Astrocyte of the cerebellum (primary cell): ENCODE measurements at regions not wholly inside any gene's neighbourhood (a gene's known extent, or its start where the extent isn't known, plus 50 kb on each side); places are given as distances from the start of the nearest gene placed in this dataset.

Experiments used
- DNase-seq: peaks from one replicate; pipeline ENCODE4 v3.0.0-alpha.2; 2011; ENCODE audit warnings: low read depth
- H3K4me3 ChIP-seq: 2 replicates; pipeline ENCODE4 v1.5.1; 2011; ENCODE audit warnings: mild to moderate bottlenecking, low read depth, low read length, moderate library complexity
- CTCF ChIP-seq: IDR thresholded peaks from 2 replicates; pipeline ENCODE4 v1.5.1; 2012; ENCODE audit warnings: low read length, low read depth, moderate library complexity, mild to moderate bottlenecking; ENCODE audit errors: missing control alignments
- in situ Hi-C: cut with HindIII; loops from 2 replicates; pipeline ENCODE4 v1.10.0; 2017; ENCODE audit warnings: low sequenced_read_pairs

GRCh38 chr6:50451826-50452400 is 261.4 kb upstream of the TFAP2D start:
- in situ Hi-C loops: no loop called here
- DNase-seq: no peak
- no peak overlapping the region for H3K4me3 ChIP-seq
- TF ChIP-seq CTCF: no peak

- no peak for DNase-seq
- no peak overlapping the region for H3K4me3 ChIP-seq
- in situ Hi-C loops: no loop called here
- no peak for TF ChIP-seq CTCF
These were observed 258.3 kb upstream of the TFAP2D start for GRCh38 chr6:50455029-50455428.

GRCh38 chr6:50457351-50457750 is 256.0 kb upstream of the TFAP2D start:
- in situ Hi-C loops: no loop called here
- no peak overlapping the region for H3K4me3 ChIP-seq
- no peak for DNase-seq
- TF ChIP-seq CTCF: no peak

- in situ Hi-C loops: no loop called here
- no peak for DNase-seq
- H3K4me3 ChIP-seq: no peak overlapping the region
- TF ChIP-seq CTCF: no peak
These were observed 251.6 kb upstream of the TFAP2D start for GRCh38 chr6:50461696-50462095.

GRCh38 chr6:50463931-50464330 is 249.4 kb upstream of the TFAP2D start:
- in situ Hi-C loops: no loop called here
- TF ChIP-seq CTCF: no peak
- no peak overlapping the region for H3K4me3 ChIP-seq
- no peak for DNase-seq

- no peak for DNase-seq
- no peak for TF ChIP-seq CTCF
- in situ Hi-C loops: no loop called here
- no peak overlapping the region for H3K4me3 ChIP-seq
These were observed 245.4 kb upstream of the TFAP2D start for GRCh38 chr6:50467931-50468330.

GRCh38 chr6:50471041-50471440 is 242.3 kb upstream of the TFAP2D start:
- no peak for TF ChIP-seq CTCF
- H3K4me3 ChIP-seq: no peak overlapping the region
- in situ Hi-C loops: no loop called here
- no peak for DNase-seq
